Parathyroid adenoma (tissue), 2 donors: ENCODE measurements at regions not wholly inside any gene's neighbourhood (a gene's known extent, or its start where the extent isn't known, plus 50 kb on each side); places are given as distances from the start of the nearest gene placed in this dataset.
"Not testable (repeated sequence)": the region's sequence is repeated elsewhere in the genome, so short reads cannot be mapped to it uniquely, and the experiment has no call there.

Experiments used
- H2AFZ ChIP-seq: fragments of 300-600 bp; sonication (generic); one replicate; pipeline ENCODE4 v1.7.0; 2017; ENCODE audit warnings: antibody characterized with exemption, mild to moderate bottlenecking
- H3K27ac ChIP-seq: fragments of 300-600 bp; sonication (generic); one replicate; pipeline ENCODE4 v1.7.0; 2017
- H3K27me3 ChIP-seq: fragments of 300-600 bp; sonication (generic); one replicate; pipeline ENCODE4 v1.7.0; 2017; ENCODE audit warnings: low read length; ENCODE audit not compliant: control insufficient read depth, insufficient read depth
- H3K36me3 ChIP-seq: fragments of 300-600 bp; sonication (generic); one replicate; pipeline ENCODE4 v1.7.0; 2017; ENCODE audit warnings: low read length; ENCODE audit not compliant: control insufficient read depth, insufficient read depth
- H3K4me1 ChIP-seq: fragments of 300-600 bp; sonication (generic); one replicate; pipeline ENCODE4 v1.7.0; 2017; ENCODE audit warnings: control low read depth
- H3K4me2 ChIP-seq: fragments of 300-600 bp; sonication (generic); one replicate; pipeline ENCODE4 v1.7.0; 2017; ENCODE audit warnings: low read length
- H3K4me3 ChIP-seq: fragments of 300-600 bp; sonication (generic); one replicate; pipeline ENCODE4 v1.7.0; 2017; ENCODE audit warnings: low read depth, low read length
- H3K79me2 ChIP-seq: fragments of 300-600 bp; sonication (generic); one replicate; pipeline ENCODE4 v1.7.0; 2017; ENCODE audit warnings: control low read depth
- H3K9ac ChIP-seq: fragments of 300-600 bp; sonication (generic); one replicate; pipeline ENCODE4 v1.7.0; 2017; ENCODE audit warnings: mild to moderate bottlenecking
- H3K9me3 ChIP-seq: fragments of 300-600 bp; sonication (generic); one replicate; pipeline ENCODE4 v1.7.0; 2017; ENCODE audit warnings: low read length; ENCODE audit not compliant: control insufficient read depth
- CTCF ChIP-seq: fragments of 300-600 bp; sonication (generic); IDR thresholded peaks from one replicate; pipeline ENCODE4 v1.7.0; 2017; ENCODE audit warnings: antibody characterized with exemption, mild to moderate bottlenecking
- donor health status: primary hyperparathyroidism.

- H2AFZ ChIP-seq = no peak overlapping the region
- H3K9ac ChIP-seq = no peak overlapping the region
- no peaks in the 10 kb centered on the region for H3K9me3 ChIP-seq
- no peak overlapping the region for H3K27ac ChIP-seq
- H3K4me2 ChIP-seq = no peak overlapping the region
- no peaks in the 10 kb centered on the region for H3K27me3 ChIP-seq
- no peak for TF ChIP-seq CTCF
- no peaks in the 10 kb centered on the region for H3K79me2 ChIP-seq
- H3K36me3 ChIP-seq = no peaks in the 10 kb centered on the region
- H3K4me1 ChIP-seq = no peaks in the 10 kb centered on the region
- H3K4me3 ChIP-seq = no peak overlapping the region
Observed at GRCh38 chr6:145153495-145153894, 581.8 kb downstream of the EPM2A start.

- Histone ChIP-seq H3K36me3 (no peaks in the 10 kb centered on the region), H2AFZ (no peak overlapping the region), H3K27ac (no peak overlapping the region), H3K79me2 (no peaks in the 10 kb centered on the region), H3K27me3 (no peaks in the 10 kb centered on the region), H3K4me3 (no peak overlapping the region), H3K4me1 (no peaks in the 10 kb centered on the region), H3K4me2 (no peak overlapping the region), H3K9ac (no peak overlapping the region), H3K9me3 (no peaks in the 10 kb centered on the region)
- TF ChIP-seq CTCF = no peak
Observed at GRCh38 chr6:145155411-145155810, 579.9 kb downstream of the EPM2A start.

- Histone ChIP-seq H3K4me2 (no peak overlapping the region), H3K4me1 (no peaks in the 10 kb centered on the region), H3K36me3 (no peaks in the 10 kb centered on the region), H3K27me3 (no peaks in the 10 kb centered on the region), H3K79me2 (no peaks in the 10 kb centered on the region), H3K27ac (no peak overlapping the region), H2AFZ (no peak overlapping the region), H3K9ac (no peak overlapping the region), H3K4me3 (no peak overlapping the region), H3K9me3 (no peaks in the 10 kb centered on the region)
- TF ChIP-seq CTCF = no peak
Observed at GRCh38 chr6:145155873-145156782, 579.2 kb downstream of the EPM2A start.

- not testable (repeated sequence) for H3K9ac ChIP-seq, H3K4me1 ChIP-seq, H3K79me2 ChIP-seq, H3K4me2 ChIP-seq, H3K9me3 ChIP-seq, H3K36me3 ChIP-seq, H2AFZ ChIP-seq, H3K4me3 ChIP-seq, H3K27me3 ChIP-seq, H3K27ac ChIP-seq
Observed at GRCh38 chr6:145158636-145159035, 576.7 kb downstream of the EPM2A start.

- no peaks in the 10 kb centered on the region for H3K4me1 ChIP-seq
- H3K36me3 ChIP-seq = no peaks in the 10 kb centered on the region
- H3K9ac ChIP-seq = no peak overlapping the region
- H3K4me3 ChIP-seq = no peak overlapping the region
- H3K9me3 ChIP-seq = no peaks in the 10 kb centered on the region
- no peak overlapping the region for H3K27ac ChIP-seq
- no peak overlapping the region for H3K4me2 ChIP-seq
- no peaks in the 10 kb centered on the region for H3K27me3 ChIP-seq
- no peak overlapping the region for H2AFZ ChIP-seq
- H3K79me2 ChIP-seq = no peaks in the 10 kb centered on the region
- no peak for TF ChIP-seq CTCF
Observed at GRCh38 chr6:145159921-145160320, 575.4 kb downstream of the EPM2A start.
